GM23338 (cell line): ENCODE measurements at regions not wholly inside any gene's neighbourhood (a gene's known extent, or its start where the extent isn't known, plus 50 kb on each side); places are given as distances from the start of the nearest gene placed in this dataset.

Source experiments
- ATAC-seq: fragments of 200-7000 bp; cut with Tn5 transposase; 3 replicates; pipeline ENCODE4 v1.9.1; 2020
- DNase-seq: peaks from one replicate; pipeline ENCODE4 v3.0.0-alpha.2; 2015; ENCODE audit warnings: low spot score
- H2AFZ ChIP-seq: fragments of 200-600 bp; sonication (generic); 2 replicates; pipeline ENCODE4 v1.8.0; 2016; ENCODE audit warnings: antibody characterized with exemption, mild to moderate bottlenecking, moderate library complexity
- H3F3A ChIP-seq: fragments of 200-600 bp; sonication (generic); replicated peaks from 2 replicates; pipeline ENCODE4 v1.8.0; 2017; ENCODE audit warnings: antibody characterized with exemption, mixed run types, low read depth
- H3K27ac ChIP-seq: fragments of 200-600 bp; sonication (generic); 2 replicates; pipeline ENCODE4 v1.6.1; 2016; ENCODE audit warnings: low read depth
- H3K27me3 ChIP-seq: fragments of 200-600 bp; sonication (generic); 2 replicates; pipeline ENCODE4 v1.8.0; 2016; ENCODE audit warnings: mild to moderate bottlenecking, mixed run types, moderate library complexity; ENCODE audit not compliant: insufficient read depth
- H3K36me3 ChIP-seq: fragments of 200-600 bp; sonication (generic); 2 replicates; pipeline ENCODE4 v1.8.0; 2016; ENCODE audit warnings: mild to moderate bottlenecking; ENCODE audit not compliant: insufficient read depth
- H3K4me1 ChIP-seq: fragments of 200-600 bp; sonication (generic); 2 replicates; pipeline ENCODE4 v1.8.0; 2016; ENCODE audit warnings: mild to moderate bottlenecking, moderate library complexity; ENCODE audit not compliant: insufficient read depth
- H3K4me2 ChIP-seq: fragments of 200-600 bp; sonication (generic); 2 replicates; pipeline ENCODE4 v1.7.1; 2017; ENCODE audit warnings: mixed run types
- H3K4me3 ChIP-seq: fragments of 200-600 bp; sonication (generic); 2 replicates; pipeline ENCODE4 v1.6.1; 2016; ENCODE audit warnings: mixed run types
- H3K79me2 ChIP-seq: fragments of 200-600 bp; sonication (generic); replicated peaks from 2 replicates; pipeline ENCODE4 v1.8.0; 2017; ENCODE audit warnings: mild to moderate bottlenecking; ENCODE audit not compliant: insufficient read depth
- H3K9me2 ChIP-seq: fragments of 200-600 bp; sonication (generic); 2 replicates; pipeline ENCODE4 v1.8.0; 2017; ENCODE audit not compliant: insufficient read depth
- H4K20me1 ChIP-seq: fragments of 200-600 bp; sonication (generic); replicated peaks from 2 replicates; pipeline ENCODE4 v1.8.0; 2017; ENCODE audit warnings: mild to moderate bottlenecking; ENCODE audit not compliant: insufficient read depth
- H3K27ac Mint-ChIP-seq: 2 replicates; pipeline ENCODE4 v1.8.0; 2020; ENCODE audit warnings: inconsistent platforms, mild to moderate bottlenecking, moderate library complexity, mixed read lengths
- H3K27me3 Mint-ChIP-seq: 3 replicates; pipeline ENCODE4 v1.8.0; 2022; ENCODE audit warnings: low read depth, mild to moderate bottlenecking, moderate library complexity, mixed read lengths, inconsistent platforms; ENCODE audit not compliant: insufficient read depth, poor library complexity
- H3K36me3 Mint-ChIP-seq: 3 replicates; pipeline ENCODE4 v1.8.0; 2021; ENCODE audit warnings: low read depth, mild to moderate bottlenecking, inconsistent platforms, moderate library complexity, mixed read lengths
- H3K4me1 Mint-ChIP-seq: 3 replicates; pipeline ENCODE4 v1.8.0; 2020; ENCODE audit warnings: mild to moderate bottlenecking, inconsistent platforms, mixed read lengths
- H3K4me3 Mint-ChIP-seq: 3 replicates; pipeline ENCODE4 v1.8.0; 2021; ENCODE audit warnings: moderate library complexity, mild to moderate bottlenecking, inconsistent platforms, mixed read lengths
- H3K9me3 Mint-ChIP-seq: 3 replicates; pipeline ENCODE4 v1.8.0; 2020; ENCODE audit warnings: moderate library complexity, mild to moderate bottlenecking, inconsistent platforms, mixed read lengths
- EZH2phosphoT487 ChIP-seq: fragments of 200-600 bp; sonication (generic); IDR thresholded peaks from one replicate; pipeline ENCODE4 v1.8.1; 2018; ENCODE audit warnings: antibody characterized with exemption; ENCODE audit not compliant: unreplicated experiment
- ZNF331 ChIP-seq: fragments of 250-450 bp; sonication (Bioruptor Pico); IDR thresholded peaks from 2 replicates; pipeline ENCODE4 v1.5.0; 2020; ENCODE audit warnings: low read depth, mild to moderate bottlenecking, moderate library complexity
- TF ChIP-seq, protein P1 (sequence below): IDR thresholded peaks from one replicate; pipeline ENCODE4 v1.6.1; 2018; ENCODE audit warnings: antibody characterized with exemption; ENCODE audit not compliant: unreplicated experiment
- TF ChIP-seq, protein P2 (sequence below): IDR thresholded peaks from 2 replicates; pipeline ENCODE4 v1.6.1; 2016; ENCODE audit warnings: antibody characterized with exemption
- TF ChIP-seq, protein P3 (sequence below): fragments of 250-450 bp; sonication (Bioruptor Pico); IDR thresholded peaks from 2 replicates; pipeline ENCODE4 v1.5.0; 2020; ENCODE audit warnings: mild to moderate bottlenecking, moderate library complexity
- TF ChIP-seq, protein P4 (sequence below), 2 experiments: fragments of 200-600 bp in 1 of 2; sonication (generic) in 1 of 2; conservative IDR thresholded peaks; 2 replicates each; pipeline versions ENCODE4 v1.5.1 to v1.6.1; 2016 to 2017; ENCODE audit warnings: antibody characterized with exemption in 2 of 2, low read depth in 2 of 2, mild to moderate bottlenecking in 2 of 2, moderate library complexity in 1 of 2

DNA sequence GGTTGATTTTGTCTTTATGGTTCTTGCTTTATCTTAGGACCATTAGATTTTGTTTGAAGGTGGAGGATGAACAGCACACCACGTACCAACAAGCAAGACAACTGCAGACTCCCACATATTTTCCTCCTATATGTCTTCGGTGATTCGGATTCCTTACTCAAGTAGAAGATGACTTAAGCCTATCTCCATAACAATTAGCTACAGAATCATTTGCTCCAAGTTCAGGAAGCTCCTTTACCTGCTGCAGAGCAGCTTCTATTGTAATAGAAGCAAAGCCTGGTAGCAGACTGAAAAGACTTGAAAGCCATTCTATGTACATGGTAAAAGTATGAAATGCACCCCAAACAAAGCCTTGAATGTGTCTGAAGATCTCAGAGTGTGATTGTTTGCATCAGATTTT, 229.0 kb downstream of the SOX2 start (continued):
- TF ChIP-seq, protein P1, sequence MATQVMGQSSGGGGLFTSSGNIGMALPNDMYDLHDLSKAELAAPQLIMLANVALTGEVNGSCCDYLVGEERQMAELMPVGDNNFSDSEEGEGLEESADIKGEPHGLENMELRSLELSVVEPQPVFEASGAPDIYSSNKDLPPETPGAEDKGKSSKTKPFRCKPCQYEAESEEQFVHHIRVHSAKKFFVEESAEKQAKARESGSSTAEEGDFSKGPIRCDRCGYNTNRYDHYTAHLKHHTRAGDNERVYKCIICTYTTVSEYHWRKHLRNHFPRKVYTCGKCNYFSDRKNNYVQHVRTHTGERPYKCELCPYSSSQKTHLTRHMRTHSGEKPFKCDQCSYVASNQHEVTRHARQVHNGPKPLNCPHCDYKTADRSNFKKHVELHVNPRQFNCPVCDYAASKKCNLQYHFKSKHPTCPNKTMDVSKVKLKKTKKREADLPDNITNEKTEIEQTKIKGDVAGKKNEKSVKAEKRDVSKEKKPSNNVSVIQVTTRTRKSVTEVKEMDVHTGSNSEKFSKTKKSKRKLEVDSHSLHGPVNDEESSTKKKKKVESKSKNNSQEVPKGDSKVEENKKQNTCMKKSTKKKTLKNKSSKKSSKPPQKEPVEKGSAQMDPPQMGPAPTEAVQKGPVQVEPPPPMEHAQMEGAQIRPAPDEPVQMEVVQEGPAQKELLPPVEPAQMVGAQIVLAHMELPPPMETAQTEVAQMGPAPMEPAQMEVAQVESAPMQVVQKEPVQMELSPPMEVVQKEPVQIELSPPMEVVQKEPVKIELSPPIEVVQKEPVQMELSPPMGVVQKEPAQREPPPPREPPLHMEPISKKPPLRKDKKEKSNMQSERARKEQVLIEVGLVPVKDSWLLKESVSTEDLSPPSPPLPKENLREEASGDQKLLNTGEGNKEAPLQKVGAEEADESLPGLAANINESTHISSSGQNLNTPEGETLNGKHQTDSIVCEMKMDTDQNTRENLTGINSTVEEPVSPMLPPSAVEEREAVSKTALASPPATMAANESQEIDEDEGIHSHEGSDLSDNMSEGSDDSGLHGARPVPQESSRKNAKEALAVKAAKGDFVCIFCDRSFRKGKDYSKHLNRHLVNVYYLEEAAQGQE = no peak
- TF ChIP-seq, protein P2, sequence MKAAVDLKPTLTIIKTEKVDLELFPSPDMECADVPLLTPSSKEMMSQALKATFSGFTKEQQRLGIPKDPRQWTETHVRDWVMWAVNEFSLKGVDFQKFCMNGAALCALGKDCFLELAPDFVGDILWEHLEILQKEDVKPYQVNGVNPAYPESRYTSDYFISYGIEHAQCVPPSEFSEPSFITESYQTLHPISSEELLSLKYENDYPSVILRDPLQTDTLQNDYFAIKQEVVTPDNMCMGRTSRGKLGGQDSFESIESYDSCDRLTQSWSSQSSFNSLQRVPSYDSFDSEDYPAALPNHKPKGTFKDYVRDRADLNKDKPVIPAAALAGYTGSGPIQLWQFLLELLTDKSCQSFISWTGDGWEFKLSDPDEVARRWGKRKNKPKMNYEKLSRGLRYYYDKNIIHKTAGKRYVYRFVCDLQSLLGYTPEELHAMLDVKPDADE = no peak

DNA sequence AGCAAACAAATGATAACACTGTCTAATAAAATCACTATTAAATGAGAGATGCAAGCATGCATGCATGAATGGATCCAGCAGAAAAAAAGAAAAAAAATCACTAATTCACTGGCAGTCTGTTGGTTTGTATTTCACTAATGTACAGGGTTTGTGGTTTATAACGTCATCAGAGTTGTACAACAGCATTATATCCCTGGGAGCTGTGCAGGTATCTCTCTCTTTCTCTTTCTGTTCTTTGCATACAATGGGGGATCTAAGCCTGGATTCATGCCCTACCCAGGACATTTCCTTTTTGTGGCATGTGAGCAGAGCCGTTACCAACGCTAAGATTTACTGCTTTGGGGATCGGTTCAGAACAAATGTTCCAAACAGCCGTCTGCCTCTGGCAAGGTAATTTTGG, 229.5 kb downstream of the SOX2 start:
- Histone ChIP-seq H3K4me1 (peaks cover 36% of the 10 kb centered on the region), H3K36me3 (no peaks in the 10 kb centered on the region), H3K27me3 (no peaks in the 10 kb centered on the region), H3K4me3 (no peak overlapping the region), H3K4me2 (peak overlapping the region; percentile 10), H3F3A (no peaks in the 10 kb centered on the region), H4K20me1 (no peaks in the 10 kb centered on the region), H2AFZ (no peak overlapping the region), H3K9me2 (no peaks in the 10 kb centered on the region), H3K79me2 (no peaks in the 10 kb centered on the region), H3K27ac (no peak overlapping the region)
- Mint-ChIP-seq H3K36me3 (peaks cover 7% of the 10 kb centered on the region; the same call in 2 of the 3 replicates), H3K27ac (no peak overlapping the region), H3K9me3 (peaks cover 8% of the 10 kb centered on the region; the same call in 2 of the 3 replicates), H3K4me1 (peaks cover 41% of the 10 kb centered on the region), H3K27me3 (peaks cover 12% of the 10 kb centered on the region), H3K4me3 (no peak overlapping the region)
- no peak for DNase-seq
- no peak for ATAC-seq
- TF ChIP-seq, protein P1 = no peak
- TF ChIP-seq, protein P3, sequence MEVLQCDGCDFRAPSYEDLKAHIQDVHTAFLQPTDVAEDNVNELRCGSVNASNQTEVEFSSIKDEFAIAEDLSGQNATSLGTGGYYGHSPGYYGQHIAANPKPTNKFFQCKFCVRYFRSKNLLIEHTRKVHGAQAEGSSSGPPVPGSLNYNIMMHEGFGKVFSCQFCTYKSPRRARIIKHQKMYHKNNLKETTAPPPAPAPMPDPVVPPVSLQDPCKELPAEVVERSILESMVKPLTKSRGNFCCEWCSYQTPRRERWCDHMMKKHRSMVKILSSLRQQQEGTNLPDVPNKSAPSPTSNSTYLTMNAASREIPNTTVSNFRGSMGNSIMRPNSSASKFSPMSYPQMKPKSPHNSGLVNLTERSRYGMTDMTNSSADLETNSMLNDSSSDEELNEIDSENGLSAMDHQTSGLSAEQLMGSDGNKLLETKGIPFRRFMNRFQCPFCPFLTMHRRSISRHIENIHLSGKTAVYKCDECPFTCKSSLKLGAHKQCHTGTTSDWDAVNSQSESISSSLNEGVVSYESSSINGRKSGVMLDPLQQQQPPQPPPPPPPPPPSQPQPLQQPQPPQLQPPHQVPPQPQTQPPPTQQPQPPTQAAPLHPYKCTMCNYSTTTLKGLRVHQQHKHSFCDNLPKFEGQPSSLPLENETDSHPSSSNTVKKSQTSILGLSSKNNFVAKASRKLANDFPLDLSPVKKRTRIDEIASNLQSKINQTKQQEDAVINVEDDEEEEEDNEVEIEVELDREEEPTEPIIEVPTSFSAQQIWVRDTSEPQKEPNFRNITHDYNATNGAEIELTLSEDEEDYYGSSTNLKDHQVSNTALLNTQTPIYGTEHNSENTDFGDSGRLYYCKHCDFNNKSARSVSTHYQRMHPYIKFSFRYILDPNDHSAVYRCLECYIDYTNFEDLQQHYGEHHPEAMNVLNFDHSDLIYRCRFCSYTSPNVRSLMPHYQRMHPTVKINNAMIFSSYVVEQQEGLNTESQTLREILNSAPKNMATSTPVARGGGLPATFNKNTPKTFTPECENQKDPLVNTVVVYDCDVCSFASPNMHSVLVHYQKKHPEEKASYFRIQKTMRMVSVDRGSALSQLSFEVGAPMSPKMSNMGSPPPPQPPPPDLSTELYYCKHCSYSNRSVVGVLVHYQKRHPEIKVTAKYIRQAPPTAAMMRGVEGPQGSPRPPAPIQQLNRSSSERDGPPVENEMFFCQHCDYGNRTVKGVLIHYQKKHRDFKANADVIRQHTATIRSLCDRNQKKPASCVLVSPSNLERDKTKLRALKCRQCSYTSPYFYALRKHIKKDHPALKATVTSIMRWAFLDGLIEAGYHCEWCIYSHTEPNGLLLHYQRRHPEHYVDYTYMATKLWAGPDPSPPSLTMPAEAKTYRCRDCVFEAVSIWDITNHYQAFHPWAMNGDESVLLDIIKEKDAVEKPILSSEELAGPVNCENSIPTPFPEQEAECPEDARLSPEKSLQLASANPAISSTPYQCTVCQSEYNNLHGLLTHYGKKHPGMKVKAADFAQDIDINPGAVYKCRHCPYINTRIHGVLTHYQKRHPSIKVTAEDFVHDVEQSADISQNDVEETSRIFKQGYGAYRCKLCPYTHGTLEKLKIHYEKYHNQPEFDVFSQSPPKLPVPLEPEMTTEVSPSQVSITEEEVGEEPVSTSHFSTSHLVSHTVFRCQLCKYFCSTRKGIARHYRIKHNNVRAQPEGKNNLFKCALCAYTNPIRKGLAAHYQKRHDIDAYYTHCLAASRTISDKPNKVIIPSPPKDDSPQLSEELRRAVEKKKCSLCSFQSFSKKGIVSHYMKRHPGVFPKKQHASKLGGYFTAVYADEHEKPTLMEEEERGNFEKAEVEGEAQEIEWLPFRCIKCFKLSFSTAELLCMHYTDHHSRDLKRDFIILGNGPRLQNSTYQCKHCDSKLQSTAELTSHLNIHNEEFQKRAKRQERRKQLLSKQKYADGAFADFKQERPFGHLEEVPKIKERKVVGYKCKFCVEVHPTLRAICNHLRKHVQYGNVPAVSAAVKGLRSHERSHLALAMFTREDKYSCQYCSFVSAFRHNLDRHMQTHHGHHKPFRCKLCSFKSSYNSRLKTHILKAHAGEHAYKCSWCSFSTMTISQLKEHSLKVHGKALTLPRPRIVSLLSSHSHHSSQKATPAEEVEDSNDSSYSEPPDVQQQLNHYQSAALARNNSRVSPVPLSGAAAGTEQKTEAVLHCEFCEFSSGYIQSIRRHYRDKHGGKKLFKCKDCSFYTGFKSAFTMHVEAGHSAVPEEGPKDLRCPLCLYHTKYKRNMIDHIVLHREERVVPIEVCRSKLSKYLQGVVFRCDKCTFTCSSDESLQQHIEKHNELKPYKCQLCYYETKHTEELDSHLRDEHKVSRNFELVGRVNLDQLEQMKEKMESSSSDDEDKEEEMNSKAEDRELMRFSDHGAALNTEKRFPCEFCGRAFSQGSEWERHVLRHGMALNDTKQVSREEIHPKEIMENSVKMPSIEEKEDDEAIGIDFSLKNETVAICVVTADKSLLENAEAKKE (CRISPR knock-in tag) = no peak
- TF ChIP-seq ZNF331 (CRISPR knock-in tag) = no peak
- no peak for TF ChIP-seq EZH2phosphoT487
- TF ChIP-seq, protein P4, sequence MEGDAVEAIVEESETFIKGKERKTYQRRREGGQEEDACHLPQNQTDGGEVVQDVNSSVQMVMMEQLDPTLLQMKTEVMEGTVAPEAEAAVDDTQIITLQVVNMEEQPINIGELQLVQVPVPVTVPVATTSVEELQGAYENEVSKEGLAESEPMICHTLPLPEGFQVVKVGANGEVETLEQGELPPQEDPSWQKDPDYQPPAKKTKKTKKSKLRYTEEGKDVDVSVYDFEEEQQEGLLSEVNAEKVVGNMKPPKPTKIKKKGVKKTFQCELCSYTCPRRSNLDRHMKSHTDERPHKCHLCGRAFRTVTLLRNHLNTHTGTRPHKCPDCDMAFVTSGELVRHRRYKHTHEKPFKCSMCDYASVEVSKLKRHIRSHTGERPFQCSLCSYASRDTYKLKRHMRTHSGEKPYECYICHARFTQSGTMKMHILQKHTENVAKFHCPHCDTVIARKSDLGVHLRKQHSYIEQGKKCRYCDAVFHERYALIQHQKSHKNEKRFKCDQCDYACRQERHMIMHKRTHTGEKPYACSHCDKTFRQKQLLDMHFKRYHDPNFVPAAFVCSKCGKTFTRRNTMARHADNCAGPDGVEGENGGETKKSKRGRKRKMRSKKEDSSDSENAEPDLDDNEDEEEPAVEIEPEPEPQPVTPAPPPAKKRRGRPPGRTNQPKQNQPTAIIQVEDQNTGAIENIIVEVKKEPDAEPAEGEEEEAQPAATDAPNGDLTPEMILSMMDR (conservative IDR thresholded peaks at IDR 0.05; ENCODE audit: low read depth in 2 of 2) = no peak
- TF ChIP-seq, protein P2 = no peak
